ENCODE measurements at regions not wholly inside any gene's neighbourhood (a gene's known extent, or its start where the extent isn't known, plus 50 kb on each side); places are given as distances from the start of the nearest gene placed in this dataset.

DNA sequence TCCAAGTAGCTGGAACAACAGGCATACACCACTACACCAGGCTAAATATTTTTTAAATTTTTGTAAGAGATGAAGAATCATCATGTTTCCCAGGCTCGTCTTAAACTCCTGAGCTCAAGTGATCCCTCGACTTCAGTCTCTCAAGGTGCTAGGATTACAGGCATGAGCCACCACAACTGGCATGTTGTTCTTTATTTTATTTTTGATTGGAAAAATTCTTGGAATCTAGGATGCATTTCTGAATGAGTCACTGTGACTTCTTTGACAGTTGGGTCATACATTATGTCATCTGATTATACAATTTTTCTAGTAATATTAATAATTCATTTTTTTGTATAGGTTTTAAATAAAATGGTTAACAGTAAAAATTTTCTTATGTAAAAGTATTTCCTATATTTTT lies 870.2 kb downstream of the SI start:
- H3K4me3 Mint-ChIP-seq: no peak overlapping the region
- H3K27me3 Mint-ChIP-seq: no peaks in the 10 kb centered on the region
- H3K4me1 Mint-ChIP-seq: no peaks in the 10 kb centered on the region
- CTCF ChIA-PET: no interaction called here
- POLR2A ChIA-PET: no interaction called here
- H3K27ac Mint-ChIP-seq: no peak overlapping the region
- DNase-seq: no peak
- H3K36me3 Mint-ChIP-seq (ENCODE audit: low read depth): no peaks in the 10 kb centered on the region
- peaks cover 3% of the 10 kb centered on the region for H3K9me3 Mint-ChIP-seq

GRCh38 chr3:164200053-164200823 lies 878.1 kb downstream of the SI start:
- Mint-ChIP-seq H3K4me3 (no peak overlapping the region), H3K4me1 (no peaks in the 10 kb centered on the region), H3K36me3 (ENCODE audit: low read depth) (no peaks in the 10 kb centered on the region), H3K27me3 (no peaks in the 10 kb centered on the region), H3K9me3 (no peaks in the 10 kb centered on the region), H3K27ac (no peak overlapping the region)
- CTCF ChIA-PET: no interaction called here
- POLR2A ChIA-PET: no interaction called here
- no peak for DNase-seq

- CTCF ChIA-PET: interaction anchor here (0.7 kb wide), 1 partner anchor 27 kb away, joined by 4 read pairs; no protein-coding TSS in a partner anchor
Measured at GRCh38 chr3:164196477-164196876, 881.8 kb downstream of the SI start.

GRCh38 chr3:164194842-164195241 lies 883.5 kb downstream of the SI start:
- no peak overlapping the region for H3K4me3 Mint-ChIP-seq
- H3K27me3 Mint-ChIP-seq: no peaks in the 10 kb centered on the region
- DNase-seq: no peak
- ChIA-PET POLR2A (no interaction called here), CTCF (no interaction called here)
- no peak overlapping the region for H3K27ac Mint-ChIP-seq
- H3K4me1 Mint-ChIP-seq: no peaks in the 10 kb centered on the region
- no peaks in the 10 kb centered on the region for H3K36me3 Mint-ChIP-seq (ENCODE audit: low read depth)
- H3K9me3 Mint-ChIP-seq: no peaks in the 10 kb centered on the region

More at GRCh38 chr3:164196477-164196876, 881.8 kb downstream of the SI start:
- no peaks in the 10 kb centered on the region for H3K9me3 Mint-ChIP-seq
- no peak overlapping the region for H3K4me3 Mint-ChIP-seq
- H3K36me3 Mint-ChIP-seq (ENCODE audit: low read depth): no peaks in the 10 kb centered on the region
- no peaks in the 10 kb centered on the region for H3K27me3 Mint-ChIP-seq
- H3K27ac Mint-ChIP-seq: no peak overlapping the region
- no peak for DNase-seq
- POLR2A ChIA-PET: no interaction called here
- no peaks in the 10 kb centered on the region for H3K4me1 Mint-ChIP-seq

GRCh38 chr3:164192974-164193373 lies 885.3 kb downstream of the SI start:
- Mint-ChIP-seq H3K27ac (no peak overlapping the region), H3K4me3 (no peak overlapping the region), H3K4me1 (no peaks in the 10 kb centered on the region), H3K9me3 (no peaks in the 10 kb centered on the region), H3K36me3 (ENCODE audit: low read depth) (no peaks in the 10 kb centered on the region), H3K27me3 (no peaks in the 10 kb centered on the region)
- POLR2A ChIA-PET: no interaction called here
- CTCF ChIA-PET: no interaction called here
- no peak for DNase-seq

GRCh38 chr3:164190566-164190965 lies 887.7 kb downstream of the SI start:
- H3K27me3 Mint-ChIP-seq: no peaks in the 10 kb centered on the region
- H3K27ac Mint-ChIP-seq: no peak overlapping the region
- DNase-seq: no peak
- peaks cover 3% of the 10 kb centered on the region for H3K9me3 Mint-ChIP-seq
- ChIA-PET CTCF (no interaction called here), POLR2A (no interaction called here)
- H3K36me3 Mint-ChIP-seq (ENCODE audit: low read depth): no peaks in the 10 kb centered on the region
- H3K4me1 Mint-ChIP-seq: no peaks in the 10 kb centered on the region
- no peak overlapping the region for H3K4me3 Mint-ChIP-seq

DNA sequence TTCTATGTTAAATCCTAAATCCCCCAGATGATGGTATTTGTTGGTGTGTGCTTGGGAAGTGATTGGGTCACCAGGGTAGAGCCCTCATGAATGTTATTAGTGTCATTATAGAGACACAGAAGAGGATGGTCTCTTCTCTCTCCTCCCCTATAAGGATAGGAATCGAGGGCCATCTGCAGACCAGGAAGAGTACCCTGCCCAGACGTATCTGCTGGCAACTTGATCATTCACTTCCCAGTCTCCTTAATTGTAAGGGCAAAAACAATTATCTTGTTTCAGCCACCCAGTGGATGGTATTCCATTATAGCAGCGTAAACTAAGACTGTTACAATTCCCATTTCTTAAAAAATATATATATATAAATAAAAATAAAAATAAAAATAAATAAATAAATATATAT lies 892.2 kb downstream of the SI start:
- Mint-ChIP-seq H3K4me3 (no peak overlapping the region), H3K36me3 (ENCODE audit: low read depth) (no peaks in the 10 kb centered on the region), H3K27me3 (no peaks in the 10 kb centered on the region), H3K4me1 (no peaks in the 10 kb centered on the region), H3K9me3 (peaks cover 10% of the 10 kb centered on the region), H3K27ac (no peak overlapping the region)
- ChIA-PET POLR2A (no interaction called here), CTCF (no interaction called here)
- DNase-seq: no peak

DNA sequence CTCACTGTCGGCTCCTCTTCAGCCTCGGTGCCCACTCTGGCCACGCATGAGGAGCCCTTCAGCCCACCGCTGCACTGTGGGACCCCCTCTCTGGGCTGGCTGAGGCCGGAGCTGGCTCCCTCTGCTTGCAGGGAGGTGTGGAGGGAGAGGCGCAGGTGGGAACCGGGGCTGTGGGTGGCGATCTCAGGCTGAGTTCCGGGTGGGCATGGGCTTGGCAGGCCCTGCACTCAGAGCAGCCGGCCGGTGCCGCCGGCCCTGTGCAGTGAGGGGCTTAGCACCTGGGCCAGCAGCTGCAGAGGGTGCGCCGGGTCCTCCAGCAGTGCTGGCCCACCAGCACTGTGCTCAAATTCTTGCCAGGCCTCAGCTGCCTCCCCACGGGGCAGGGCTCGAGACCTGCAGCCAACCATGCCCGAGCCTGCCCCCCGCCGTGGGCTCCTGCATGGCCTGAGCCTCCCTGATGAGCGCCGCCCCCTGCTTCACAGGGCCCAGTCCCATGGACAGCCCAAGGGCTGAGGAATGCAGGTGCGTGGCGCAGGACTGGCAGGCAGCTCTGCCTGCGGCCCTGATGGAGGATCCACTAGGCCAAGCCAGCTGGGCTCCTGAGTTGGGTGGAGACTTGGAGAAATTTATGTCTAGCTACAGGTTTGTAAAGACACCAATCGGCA lies 899.1 kb downstream of the SI start:
- ChIA-PET POLR2A (no interaction called here), CTCF (no interaction called here)
- DNase-seq: no peak
- no peak overlapping the region for H3K27ac Mint-ChIP-seq
- no peaks in the 10 kb centered on the region for H3K27me3 Mint-ChIP-seq
- no peaks in the 10 kb centered on the region for H3K36me3 Mint-ChIP-seq (ENCODE audit: low read depth)
- H3K4me1 Mint-ChIP-seq: no peaks in the 10 kb centered on the region
- H3K9me3 Mint-ChIP-seq: peaks cover 14% of the 10 kb centered on the region
- no peak overlapping the region for H3K4me3 Mint-ChIP-seq

DNA sequence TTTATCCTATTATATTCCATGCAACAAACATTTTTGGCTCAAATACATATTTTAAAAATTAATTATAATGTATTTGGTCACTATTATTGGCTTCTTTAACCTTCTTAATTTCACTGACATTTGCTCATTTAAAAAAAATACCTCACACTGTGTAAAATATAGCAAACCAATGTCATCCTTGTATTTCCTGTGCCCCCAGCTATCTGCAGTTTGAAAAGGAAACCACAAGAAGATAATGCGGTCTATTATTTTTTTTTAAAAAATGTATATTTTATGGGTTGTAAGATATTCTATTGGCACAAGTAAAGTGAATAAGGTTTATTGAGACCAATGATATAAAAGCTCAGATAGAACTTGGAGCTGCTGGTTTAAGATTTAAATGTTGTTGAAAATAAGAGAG lies 904.2 kb downstream of the SI start:
- no peak overlapping the region for H3K27ac Mint-ChIP-seq
- no peaks in the 10 kb centered on the region for H3K4me1 Mint-ChIP-seq
- CTCF ChIA-PET: no interaction called here
- DNase-seq: no peak
- H3K36me3 Mint-ChIP-seq (ENCODE audit: low read depth): no peaks in the 10 kb centered on the region
- peaks cover 2% of the 10 kb centered on the region for H3K9me3 Mint-ChIP-seq
- no peak overlapping the region for H3K4me3 Mint-ChIP-seq
- POLR2A ChIA-PET: no interaction called here
- no peaks in the 10 kb centered on the region for H3K27me3 Mint-ChIP-seq

DNA sequence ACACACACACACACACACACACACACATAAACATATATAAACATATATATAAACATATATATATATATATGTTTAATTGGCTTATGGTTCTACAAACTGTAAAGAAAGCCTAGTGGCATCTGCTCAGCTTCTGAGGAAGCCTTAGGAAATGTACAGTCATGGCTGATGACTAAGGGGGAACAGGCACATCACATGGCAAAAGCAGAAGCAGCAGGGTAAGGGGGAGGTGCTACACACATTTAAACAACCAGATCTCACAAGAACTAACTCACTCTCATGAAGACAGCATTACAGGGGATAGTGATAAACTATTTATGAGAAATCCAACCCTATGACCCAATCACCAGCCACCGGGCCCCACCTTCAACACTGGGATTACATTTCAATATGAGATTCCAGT lies 922.9 kb downstream of the SI start:
- H3K27ac Mint-ChIP-seq: no peak overlapping the region
- no peak for DNase-seq
- ChIA-PET CTCF (no interaction called here), POLR2A (no interaction called here)
- H3K36me3 Mint-ChIP-seq (ENCODE audit: low read depth): no peaks in the 10 kb centered on the region
- no peak overlapping the region for H3K4me3 Mint-ChIP-seq
- peaks cover 6% of the 10 kb centered on the region for H3K9me3 Mint-ChIP-seq
- H3K4me1 Mint-ChIP-seq: no peaks in the 10 kb centered on the region
- no peaks in the 10 kb centered on the region for H3K27me3 Mint-ChIP-seq

DNA sequence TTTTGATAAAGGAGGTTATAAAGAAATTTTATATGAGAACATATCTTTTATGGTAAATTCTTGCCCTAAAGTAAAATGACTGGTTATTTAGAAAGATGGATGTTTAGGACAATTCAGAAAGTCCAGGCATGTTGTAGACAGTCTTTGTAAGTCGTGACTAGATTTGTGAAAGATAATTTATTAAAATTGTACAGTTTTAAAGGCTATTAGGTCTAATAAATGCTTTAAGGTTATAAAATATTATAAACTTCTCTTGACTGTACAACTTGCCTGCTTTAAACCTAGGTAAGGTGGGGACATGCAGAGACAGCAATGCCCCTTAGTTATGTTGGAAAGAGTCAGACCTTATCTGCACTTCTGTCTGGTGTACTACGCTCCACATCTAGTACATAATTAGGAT lies 933.5 kb downstream of the SI start:
- H3K4me1 Mint-ChIP-seq: no peaks in the 10 kb centered on the region
- peaks cover 20% of the 10 kb centered on the region for H3K9me3 Mint-ChIP-seq
- ChIA-PET POLR2A (no interaction called here), CTCF (no interaction called here)
- no peak overlapping the region for H3K4me3 Mint-ChIP-seq
- no peaks in the 10 kb centered on the region for H3K36me3 Mint-ChIP-seq (ENCODE audit: low read depth)
- H3K27me3 Mint-ChIP-seq: no peaks in the 10 kb centered on the region
- no peak for DNase-seq
- H3K27ac Mint-ChIP-seq: no peak overlapping the region

- peaks cover 2% of the 10 kb centered on the region for H3K9me3 Mint-ChIP-seq
- CTCF ChIA-PET: no interaction called here
- DNase-seq: no peak
- no peaks in the 10 kb centered on the region for H3K27me3 Mint-ChIP-seq
- H3K4me1 Mint-ChIP-seq: no peaks in the 10 kb centered on the region
- POLR2A ChIA-PET: no interaction called here
- no peak overlapping the region for H3K27ac Mint-ChIP-seq
- H3K4me3 Mint-ChIP-seq: no peak overlapping the region
- no peaks in the 10 kb centered on the region for H3K36me3 Mint-ChIP-seq (ENCODE audit: low read depth)
Measured at GRCh38 chr3:164132878-164133277, 945.4 kb downstream of the SI start.

GRCh38 chr3:164113371-164114332 lies 964.6 kb downstream of the SI start:
- no peak overlapping the region for H3K4me3 Mint-ChIP-seq
- ChIA-PET CTCF (no interaction called here), POLR2A (no interaction called here)
- no peaks in the 10 kb centered on the region for H3K4me1 Mint-ChIP-seq
- H3K27ac Mint-ChIP-seq: no peak overlapping the region
- peaks cover 17% of the 10 kb centered on the region for H3K9me3 Mint-ChIP-seq
- H3K27me3 Mint-ChIP-seq: no peaks in the 10 kb centered on the region
- DNase-seq: no peak
- H3K36me3 Mint-ChIP-seq (ENCODE audit: low read depth): no peaks in the 10 kb centered on the region

All from activated CD4-positive, alpha-beta T cell treated with anti-CD3 and anti-CD28 coated beads, Interleukin-2, amount 10 ng/mL, durations not matched to agents 7 days and 5 days (primary cell).